LNCaP clone FGC (cell line): ENCODE measurements at regions not wholly inside any gene's neighbourhood (a gene's known extent, or its start where the extent isn't known, plus 50 kb on each side); places are given as distances from the start of the nearest gene placed in this dataset.

Experiments used
- DNase-seq: peaks from one replicate; pipeline ENCODE4 v3.0.0-alpha.2; 2011; ENCODE audit warnings: low read depth
- H3K4me3 ChIP-seq: 2 replicates; pipeline ENCODE4 v1.5.1; 2011; ENCODE audit warnings: mild to moderate bottlenecking, low read depth, low read length, control low read depth
- TF ChIP-seq, protein P1 (sequence below): IDR thresholded peaks from 2 replicates; pipeline ENCODE4 v1.5.1; 2012; ENCODE audit warnings: mild to moderate bottlenecking; ENCODE audit not compliant: control insufficient read depth, insufficient read depth; ENCODE audit errors: extremely low read depth

DNA sequence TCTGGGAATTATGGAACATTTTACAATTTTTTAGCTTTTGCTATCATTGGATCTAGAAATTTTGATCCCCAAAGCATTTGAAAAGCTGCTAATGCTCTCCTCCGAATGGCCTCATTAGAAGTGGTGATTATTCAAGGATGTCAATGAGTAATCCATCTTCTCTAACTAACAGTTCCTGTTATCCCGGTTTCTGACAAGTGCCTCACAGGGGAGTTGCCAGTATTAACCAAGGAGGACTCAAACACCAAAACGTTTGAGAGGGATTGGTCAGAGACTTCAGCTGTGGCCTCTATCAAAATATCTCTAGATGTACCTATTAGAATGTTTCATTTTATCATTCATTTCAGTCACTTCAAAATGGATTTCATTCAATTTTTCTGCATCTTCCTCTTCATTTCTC lies 208.3 kb upstream of the ITGA1 start:
- no peak overlapping the region for H3K4me3 ChIP-seq
- TF ChIP-seq, protein P1, sequence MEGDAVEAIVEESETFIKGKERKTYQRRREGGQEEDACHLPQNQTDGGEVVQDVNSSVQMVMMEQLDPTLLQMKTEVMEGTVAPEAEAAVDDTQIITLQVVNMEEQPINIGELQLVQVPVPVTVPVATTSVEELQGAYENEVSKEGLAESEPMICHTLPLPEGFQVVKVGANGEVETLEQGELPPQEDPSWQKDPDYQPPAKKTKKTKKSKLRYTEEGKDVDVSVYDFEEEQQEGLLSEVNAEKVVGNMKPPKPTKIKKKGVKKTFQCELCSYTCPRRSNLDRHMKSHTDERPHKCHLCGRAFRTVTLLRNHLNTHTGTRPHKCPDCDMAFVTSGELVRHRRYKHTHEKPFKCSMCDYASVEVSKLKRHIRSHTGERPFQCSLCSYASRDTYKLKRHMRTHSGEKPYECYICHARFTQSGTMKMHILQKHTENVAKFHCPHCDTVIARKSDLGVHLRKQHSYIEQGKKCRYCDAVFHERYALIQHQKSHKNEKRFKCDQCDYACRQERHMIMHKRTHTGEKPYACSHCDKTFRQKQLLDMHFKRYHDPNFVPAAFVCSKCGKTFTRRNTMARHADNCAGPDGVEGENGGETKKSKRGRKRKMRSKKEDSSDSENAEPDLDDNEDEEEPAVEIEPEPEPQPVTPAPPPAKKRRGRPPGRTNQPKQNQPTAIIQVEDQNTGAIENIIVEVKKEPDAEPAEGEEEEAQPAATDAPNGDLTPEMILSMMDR: no peak
- no peak for DNase-seq

DNA sequence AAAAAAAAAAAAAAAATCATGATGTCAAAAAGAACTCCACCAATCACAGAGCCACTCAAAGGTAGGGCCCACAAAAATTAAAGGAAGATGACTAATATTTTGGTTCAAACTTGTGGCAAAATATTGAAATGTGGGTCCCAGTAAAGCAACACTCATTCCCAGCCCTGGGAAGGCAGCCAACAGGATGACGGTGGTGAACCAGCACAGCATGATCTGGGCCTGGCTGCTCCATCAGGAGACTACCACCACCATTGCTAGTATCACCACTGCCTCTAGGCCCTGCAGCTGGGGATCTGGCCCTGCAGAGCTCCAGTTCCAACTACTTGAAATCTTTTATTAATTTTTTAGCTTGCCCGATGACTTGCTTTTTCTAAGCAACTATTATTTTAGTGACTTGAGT lies 206.8 kb upstream of the ITGA1 start:
- H3K4me3 ChIP-seq: no peak overlapping the region
- TF ChIP-seq, protein P1: no peak
- no peak for DNase-seq

DNA sequence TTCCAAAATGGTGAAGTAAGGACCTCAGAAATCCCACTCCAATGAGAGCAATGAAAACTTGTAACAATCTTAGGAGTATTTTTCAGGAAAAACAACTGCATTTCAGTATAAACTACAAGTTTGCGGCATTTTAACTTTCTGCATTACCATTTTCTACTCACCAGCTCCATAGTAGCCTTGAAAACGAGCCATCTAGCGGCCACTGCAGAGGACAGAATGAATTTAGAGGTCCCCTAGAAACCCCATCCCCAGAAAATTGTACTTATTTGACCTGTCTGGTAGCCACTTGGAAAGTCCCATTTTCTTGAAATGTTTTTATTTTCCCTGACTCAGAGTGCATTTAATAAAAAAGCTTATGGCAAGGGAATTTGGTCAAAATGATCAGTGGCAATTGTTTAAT lies 205.4 kb upstream of the ITGA1 start:
- DNase-seq: no peak
- TF ChIP-seq, protein P1: peak; percentile 24; the same call in 1 of the 2 replicates

DNA sequence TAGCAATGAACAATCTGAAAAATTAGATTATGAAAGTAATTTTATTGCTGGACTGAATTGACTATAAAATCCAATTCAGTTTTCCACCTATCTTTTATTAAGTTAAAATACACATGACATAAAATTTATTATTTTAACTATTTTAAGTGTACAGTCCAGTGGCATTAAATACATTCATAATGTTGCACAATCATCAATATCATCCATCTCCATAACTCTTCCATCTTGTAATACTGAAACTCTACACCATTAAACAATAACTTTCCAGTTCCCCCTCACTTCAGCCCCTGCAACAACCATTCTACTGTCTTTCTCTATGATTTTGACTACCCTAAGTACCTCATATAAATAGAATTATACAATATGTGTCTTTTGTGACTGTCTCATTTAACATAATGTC lies 200.6 kb upstream of the ITGA1 start:
- no peak overlapping the region for H3K4me3 ChIP-seq
- DNase-seq: no peak
- TF ChIP-seq, protein P1: no peak

More for the DNA sequence above, 205.4 kb upstream of the ITGA1 start:
- H3K4me3 ChIP-seq: no peak overlapping the region

DNA sequence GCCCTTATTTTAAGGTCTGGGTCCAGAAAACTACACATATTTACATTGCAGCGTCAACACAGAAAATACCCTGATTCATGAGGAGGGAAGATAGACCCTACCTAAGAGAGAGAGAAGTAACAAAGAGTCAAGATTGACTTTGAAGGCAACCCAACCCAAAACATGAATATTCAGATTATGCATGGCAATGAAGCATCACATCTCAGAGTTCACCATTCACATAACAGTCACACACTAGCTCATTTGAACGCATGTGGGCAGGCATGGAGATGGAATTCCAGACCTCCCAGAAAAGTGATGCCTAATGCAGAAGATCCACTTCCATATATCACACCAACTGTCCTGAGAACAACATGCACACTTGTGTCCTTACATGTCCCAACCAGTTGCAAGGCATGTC lies 190.1 kb upstream of the ITGA1 start:
- no peak overlapping the region for H3K4me3 ChIP-seq
- TF ChIP-seq, protein P1: no peak
- no peak for DNase-seq

DNA sequence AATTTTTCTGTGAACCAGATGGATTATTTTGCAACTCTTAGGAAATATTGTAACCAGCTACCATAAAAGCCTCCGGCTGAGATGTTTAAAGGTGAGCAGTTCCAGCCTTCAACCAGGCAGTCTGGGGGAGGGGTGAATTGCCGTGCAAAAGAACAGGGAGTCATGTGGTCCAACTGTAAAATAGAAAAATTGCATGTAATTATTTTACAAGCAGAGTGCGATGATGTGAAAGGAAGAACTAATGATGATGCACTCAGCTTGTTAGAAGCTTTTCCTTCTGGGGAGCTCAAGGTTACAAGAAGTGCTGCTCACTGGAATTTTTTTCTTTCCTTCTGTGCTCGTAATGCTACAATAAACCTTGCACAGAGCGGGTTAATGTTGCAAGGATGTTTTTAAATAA lies 188.7 kb upstream of the ITGA1 start:
- TF ChIP-seq, protein P1: no peak
- H3K4me3 ChIP-seq: no peak overlapping the region
- no peak for DNase-seq

DNA sequence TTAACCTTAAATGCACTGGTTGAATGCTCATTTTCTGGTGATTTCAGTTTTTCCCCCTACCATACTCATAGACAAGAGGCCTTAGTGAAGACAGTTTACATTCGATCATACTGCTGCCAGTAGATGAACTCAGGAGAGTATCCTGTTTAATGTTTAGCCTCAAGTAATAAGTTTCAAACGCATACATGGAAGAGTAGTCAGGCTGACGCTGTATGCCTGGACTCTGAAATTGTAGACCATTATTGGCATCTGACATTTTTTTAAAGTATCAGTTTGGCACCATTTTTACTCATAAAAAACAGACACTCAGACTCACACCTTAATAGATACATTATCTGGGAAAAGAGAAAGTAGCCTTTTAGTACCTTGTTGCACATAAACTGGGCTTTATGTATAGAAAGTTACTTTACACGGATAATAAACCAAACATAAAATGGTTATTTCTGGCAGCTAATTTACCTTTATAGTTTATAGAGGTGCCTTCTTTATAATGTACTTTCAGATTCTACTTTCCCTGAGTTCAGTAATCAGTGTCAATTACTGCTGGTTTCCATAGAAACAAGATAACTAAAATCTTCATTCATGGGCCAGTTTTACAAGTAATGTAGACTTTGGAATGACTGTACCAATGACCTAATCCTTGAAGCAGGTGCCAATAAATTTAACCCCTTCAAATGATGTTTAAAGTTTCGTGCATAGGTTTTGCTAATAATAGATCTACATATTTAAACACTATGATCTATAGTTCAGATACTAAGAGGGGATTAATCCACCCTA lies 183.8 kb upstream of the ITGA1 start:
- H3K4me3 ChIP-seq: no peak overlapping the region
- no peak for DNase-seq
- TF ChIP-seq, protein P1: no peak
